HepG2 (cell line): ENCODE measurements at regions not wholly inside any gene's neighbourhood (a gene's known extent, or its start where the extent isn't known, plus 50 kb on each side); places are given as distances from the start of the nearest gene placed in this dataset.

Experiments used
- ATAC-seq: fragments of 200-7000 bp; cut with Tn5 transposase; 3 replicates; pipeline ENCODE4 v1.9.1; 2020; ENCODE audit warnings: mild to moderate bottlenecking, moderate library complexity
- BruUV-seq: library from RNA; stranded (reverse); fragments of 400-500 nt; replicated peaks from 2 replicates; lab custom pipeline; 2021; lab: Mats Ljungman, UMichigan
- CTCF ChIA-PET: fragments of 300-600 bp; formaldehyde crosslinking; extraction: SDS; loops from one replicate; lab custom pipeline; 2021; ENCODE audit warnings: low total read pairs, inconsistent platforms, low intra/inter-chr PET ratio; lab: Yijun Ruan, JAX
- POLR2A ChIA-PET: fragments of 350-600 bp; sonication (Branson Sonifier 250); formaldehyde crosslinking; loops from one replicate; lab custom pipeline; 2020; ENCODE audit warnings: antibody characterized with exemption, inconsistent platforms; lab: Yijun Ruan, JAX
- DNase-seq: peaks from one replicate; pipeline ENCODE4 v3.0.0-alpha.2; 2015; ENCODE audit warnings: low spot score
- FAIRE-seq: peaks from 3 replicates; lab custom pipeline; 2011; peaks lifted over from hg19 to GRCh38; lab: Jason Lieb, UNC
- H2AFZ ChIP-seq: one replicate; pipeline ENCODE4 v1.6.1; 2011; ENCODE audit warnings: low read length, inconsistent platforms
- H3K27ac ChIP-seq: fragments of 300-600 bp; 3 replicates; pipeline ENCODE4 v1.8.0; 2011; ENCODE audit warnings: mixed run types, mild to moderate bottlenecking, mixed read lengths, low read length, inconsistent platforms; ENCODE audit not compliant: insufficient read depth; ENCODE audit errors: extremely low read length
- H3K27me3 ChIP-seq, 2 experiments: fragments of 200-600 bp in 1 of 2; 2 replicates in 1 of 2; 3 replicates in 1 of 2; pipeline versions ENCODE4 v1.6.0 to v1.8.0; 2011; ENCODE audit warnings: low read length in 2 of 2, mild to moderate bottlenecking in 2 of 2, moderate library complexity in 2 of 2, inconsistent platforms in 1 of 2; ENCODE audit not compliant: insufficient read depth in 2 of 2, control insufficient read depth in 1 of 2
- H3K36me3 ChIP-seq, 2 experiments: fragments of 200-600 bp in 1 of 2; replicated peaks in 1 of 2; 2 replicates in 1 of 2; 3 replicates in 1 of 2; pipeline versions ENCODE4 v1.5.1 to v1.8.0; 2011; ENCODE audit warnings: low read length in 2 of 2, inconsistent platforms in 1 of 2; ENCODE audit not compliant: insufficient read depth in 2 of 2, control insufficient read depth in 1 of 2
- H3K4me1 ChIP-seq: 2 replicates; pipeline ENCODE4 v1.5.1; 2012; ENCODE audit warnings: low read length, inconsistent platforms; ENCODE audit not compliant: insufficient read depth
- H3K4me2 ChIP-seq: 2 replicates; pipeline ENCODE4 v1.6.0; 2011; ENCODE audit warnings: low read depth, low read length, inconsistent platforms
- H3K4me3 ChIP-seq, 3 experiments: fragments of 200-600 bp in 1 of 3; sonication (generic), shearing (Covaris generic) in 1 of 3; replicated peaks in 1 of 3; 2 replicates each; pipeline ENCODE4 v1.5.1; 2011 to 2016; ENCODE audit warnings: low read length in 3 of 3, inconsistent platforms in 2 of 3, low read depth in 2 of 3, mild to moderate bottlenecking in 2 of 3, control low read depth in 1 of 3, mixed read lengths in 1 of 3; ENCODE audit not compliant: insufficient read depth in 1 of 3
- H3K79me2 ChIP-seq: one replicate; pipeline ENCODE4 v1.6.1; 2011; ENCODE audit warnings: low read length, inconsistent platforms; ENCODE audit not compliant: insufficient read depth
- H3K9ac ChIP-seq: 2 replicates; pipeline ENCODE4 v1.6.0; 2011; ENCODE audit warnings: mild to moderate bottlenecking, low read depth, low read length, inconsistent platforms; ENCODE audit not compliant: insufficient read depth
- H3K9me3 ChIP-seq: 2 replicates; pipeline ENCODE4 v1.5.1; 2012; ENCODE audit warnings: mild to moderate bottlenecking, low read length
- H4K20me1 ChIP-seq: 2 replicates; pipeline ENCODE4 v1.6.0; 2011; ENCODE audit warnings: inconsistent platforms, mild to moderate bottlenecking, low read length, moderate library complexity; ENCODE audit not compliant: insufficient read depth
- BHLHE40 ChIP-seq: IDR thresholded peaks from 2 replicates; pipeline ENCODE4 v1.6.1; 2011; ENCODE audit warnings: low read length, improper control_type of control experiment
- E2F1 ChIP-seq: sonication (generic); formaldehyde crosslinking; IDR thresholded peaks from 2 replicates; pipeline ENCODE4 v1.5.0; 2020; ENCODE audit warnings: missing genetic modification reagents
- GABPB1 ChIP-seq: IDR thresholded peaks from 2 replicates; pipeline ENCODE4 v1.6.1; 2016; ENCODE audit warnings: mild to moderate bottlenecking, missing genetic modification reagents, moderate library complexity, missing compliant biosample characterization
- IRF1 ChIP-seq: sonication (generic); formaldehyde crosslinking; IDR thresholded peaks from 2 replicates; pipeline ENCODE4 v1.4.0; 2020; ENCODE audit warnings: low read depth, mild to moderate bottlenecking, missing genetic modification reagents
- MED1 ChIP-seq: sonication (generic); formaldehyde crosslinking; IDR thresholded peaks from 2 replicates; pipeline ENCODE4 v1.4.0; 2020; ENCODE audit warnings: missing genetic modification reagents
- MTA3 ChIP-seq: sonication (generic); formaldehyde crosslinking; IDR thresholded peaks from 2 replicates; pipeline ENCODE4 v1.4.0; 2020; ENCODE audit warnings: missing genetic modification reagents
- NFE2L2 ChIP-seq: fragments of 150-350 bp; IDR thresholded peaks from 2 replicates; pipeline ENCODE4 v1.6.1; 2014; ENCODE audit warnings: low read length
- SOX6 ChIP-seq, 2 experiments: fragments of 450-650 bp in 1 of 2; sonication (generic) in 1 of 2; formaldehyde crosslinking in 1 of 2; IDR thresholded peaks; 2 replicates each; pipeline versions ENCODE4 v1.4.0 to v1.6.1; 2017 to 2020; ENCODE audit warnings: antibody characterized with exemption in 1 of 2, mild to moderate bottlenecking in 1 of 2, missing genetic modification reagents in 1 of 2
- SUZ12 ChIP-seq: fragments of 150-350 bp; IDR thresholded peaks from 2 replicates; pipeline ENCODE4 v1.6.1; 2014; ENCODE audit warnings: low read depth, low read length
- YEATS4 ChIP-seq: sonication (generic); formaldehyde crosslinking; IDR thresholded peaks from 2 replicates; pipeline ENCODE4 v1.4.0; 2020; ENCODE audit warnings: missing genetic modification reagents, borderline replicate concordance
- ZBTB38 ChIP-seq: sonication (generic); formaldehyde crosslinking; IDR thresholded peaks from 2 replicates; pipeline ENCODE4 v1.5.1; 2020; ENCODE audit warnings: mild to moderate bottlenecking, missing genetic modification reagents
- ZC3H4 ChIP-seq: sonication (generic); formaldehyde crosslinking; IDR thresholded peaks from 2 replicates; pipeline ENCODE4 v1.4.0; 2020; ENCODE audit warnings: missing genetic modification reagents, borderline replicate concordance
- ZNF101 ChIP-seq: sonication (generic); formaldehyde crosslinking; IDR thresholded peaks from 2 replicates; pipeline ENCODE4 v1.4.0; 2020; ENCODE audit warnings: mild to moderate bottlenecking, low read depth, missing genetic modification reagents, borderline replicate concordance
- ZNF207 ChIP-seq: fragments of 450-650 bp; IDR thresholded peaks from 2 replicates; pipeline ENCODE4 v1.6.1; 2016; ENCODE audit warnings: antibody characterized with exemption, borderline replicate concordance
- ZNF230 ChIP-seq: sonication (generic); formaldehyde crosslinking; IDR thresholded peaks from 2 replicates; pipeline ENCODE4 v1.4.0; 2020; ENCODE audit warnings: mild to moderate bottlenecking, missing genetic modification reagents
- ZNF326 ChIP-seq: sonication (generic); formaldehyde crosslinking; IDR thresholded peaks from 2 replicates; pipeline ENCODE4 v1.4.0; 2020; ENCODE audit warnings: missing genetic modification reagents, borderline replicate concordance
- ZNF33B ChIP-seq: sonication (generic); formaldehyde crosslinking; IDR thresholded peaks from 2 replicates; pipeline ENCODE4 v1.5.1; 2020; ENCODE audit warnings: mild to moderate bottlenecking, missing genetic modification reagents
- ZNF589 ChIP-seq: sonication (generic); formaldehyde crosslinking; conservative IDR thresholded peaks from 2 replicates; pipeline ENCODE4 v1.8.0; 2022; ENCODE audit warnings: mild to moderate bottlenecking, moderate library complexity, missing genetic modification reagents
- ZNF674 ChIP-seq: sonication (generic); formaldehyde crosslinking; IDR thresholded peaks from 2 replicates; pipeline ENCODE4 v1.5.0; 2020; ENCODE audit warnings: low read depth, mild to moderate bottlenecking, missing genetic modification reagents
- ZNF782 ChIP-seq: sonication (generic); formaldehyde crosslinking; IDR thresholded peaks from 2 replicates; pipeline ENCODE4 v1.4.0; 2020; ENCODE audit warnings: missing genetic modification reagents, mild to moderate bottlenecking, borderline replicate concordance
- ZNF841 ChIP-seq: sonication (generic); formaldehyde crosslinking; IDR thresholded peaks from 2 replicates; pipeline ENCODE4 v1.8.1; 2023; ENCODE audit warnings: missing genetic modification reagents, borderline replicate concordance
- WGBS: methylation state at CpG from one replicate; pipeline ENCODE4 v1.1.6; 2017; ENCODE audit warnings: low lambda C conversion rate; 5-methylcytosine and 5-hydroxymethylcytosine counted together
- in situ Hi-C: cut with HindIII; loops from 2 replicates; pipeline ENCODE4 v1.10.0; 2017; ENCODE audit warnings: low pct_unique_long_range_greater_than_20kb; ENCODE audit not compliant: extremely low pct_ligation_motif_present
- intact Hi-C: fragments of 100-400 bp; cut with micrococcal nuclease; formaldehyde crosslinking; loops from one replicate; pipeline ENCODE4 v1.10.0; 2022; ENCODE audit not compliant: unreplicated experiment
- TF ChIP-seq, protein P1 (sequence below): sonication (generic); formaldehyde crosslinking; IDR thresholded peaks from 2 replicates; pipeline ENCODE4 v1.4.0; 2020; ENCODE audit warnings: missing genetic modification reagents
- TF ChIP-seq, protein P2 (sequence below): sonication (generic); formaldehyde crosslinking; IDR thresholded peaks from 2 replicates; pipeline ENCODE4 v1.5.1; 2020; ENCODE audit warnings: missing genetic modification reagents, mild to moderate bottlenecking, borderline replicate concordance

- TF ChIP-seq E2F1 (CRISPR knock-in tag): no peak
- TF ChIP-seq ZNF33B: no peak
- TF ChIP-seq BHLHE40: no peak
- TF ChIP-seq ZNF589 (CRISPR knock-in tag): no peak
- no peak for TF ChIP-seq MTA3 (CRISPR knock-in tag)
- no peak for TF ChIP-seq GABPB1
- TF ChIP-seq SOX6 (IDR thresholded peaks at IDR 0.05): no peak
- TF ChIP-seq SOX6 (CRISPR knock-in tag; IDR thresholded peaks at IDR 0.05): no peak
- TF ChIP-seq ZNF230: no peak
- TF ChIP-seq ZNF782 (CRISPR knock-in tag): no peak
- TF ChIP-seq NFE2L2: no peak
- TF ChIP-seq SUZ12: no peak
- TF ChIP-seq ZNF207: no peak
- no peak for TF ChIP-seq ZBTB38 (CRISPR knock-in tag)
- TF ChIP-seq, all 625 proteins: peak for 0
These were observed 56.8 kb upstream of the EMCN start (continued) for GRCh38 chr4:100574607-100575006.

DNA sequence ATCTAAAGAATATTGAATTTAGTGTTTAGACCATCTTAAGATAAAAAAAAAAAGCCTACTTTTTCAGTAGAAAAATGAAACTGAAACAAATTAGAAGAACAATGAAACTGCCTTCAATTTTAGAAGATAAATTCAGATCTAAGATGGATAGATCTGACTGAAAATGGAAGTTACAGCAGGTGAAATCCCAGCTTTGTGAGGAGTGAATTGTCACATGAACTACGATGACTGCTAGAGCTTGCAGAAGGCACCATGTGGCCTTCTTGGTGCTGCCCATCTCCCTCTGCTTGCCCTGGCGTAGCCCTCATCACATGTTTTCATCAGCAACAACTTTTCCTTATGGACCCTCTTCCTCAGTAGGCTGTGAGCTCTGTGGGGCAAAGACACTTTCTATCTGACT is 51.4 kb upstream of the EMCN start:
- H3K9ac ChIP-seq: no peak overlapping the region
- intact Hi-C loops (no loop called here), in situ Hi-C loops (no loop called here)
- H3K9me3 ChIP-seq: no peaks in the 10 kb centered on the region
- POLR2A ChIA-PET: no interaction called here
- CTCF ChIA-PET: no interaction called here
- H3K4me1 ChIP-seq: no peaks in the 10 kb centered on the region
- no peaks in the 10 kb centered on the region for H3K36me3 ChIP-seq
- WGBS: 0% methylated on average over 1 of the region's 2 CpGs
- no peaks in the 10 kb centered on the region for H3K27me3 ChIP-seq
- no peak overlapping the region for H2AFZ ChIP-seq
- no peak overlapping the region for H3K4me3 ChIP-seq
- BruUV-seq: no TSS peak
- ATAC-seq (no peak), FAIRE-seq (no peak)
- no peak for TF ChIP-seq ZC3H4 (CRISPR knock-in tag)
- no peak for TF ChIP-seq ZNF101
- TF ChIP-seq, protein P1, sequence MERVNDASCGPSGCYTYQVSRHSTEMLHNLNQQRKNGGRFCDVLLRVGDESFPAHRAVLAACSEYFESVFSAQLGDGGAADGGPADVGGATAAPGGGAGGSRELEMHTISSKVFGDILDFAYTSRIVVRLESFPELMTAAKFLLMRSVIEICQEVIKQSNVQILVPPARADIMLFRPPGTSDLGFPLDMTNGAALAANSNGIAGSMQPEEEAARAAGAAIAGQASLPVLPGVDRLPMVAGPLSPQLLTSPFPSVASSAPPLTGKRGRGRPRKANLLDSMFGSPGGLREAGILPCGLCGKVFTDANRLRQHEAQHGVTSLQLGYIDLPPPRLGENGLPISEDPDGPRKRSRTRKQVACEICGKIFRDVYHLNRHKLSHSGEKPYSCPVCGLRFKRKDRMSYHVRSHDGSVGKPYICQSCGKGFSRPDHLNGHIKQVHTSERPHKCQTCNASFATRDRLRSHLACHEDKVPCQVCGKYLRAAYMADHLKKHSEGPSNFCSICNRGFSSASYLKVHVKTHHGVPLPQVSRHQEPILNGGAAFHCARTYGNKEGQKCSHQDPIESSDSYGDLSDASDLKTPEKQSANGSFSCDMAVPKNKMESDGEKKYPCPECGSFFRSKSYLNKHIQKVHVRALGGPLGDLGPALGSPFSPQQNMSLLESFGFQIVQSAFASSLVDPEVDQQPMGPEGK (CRISPR knock-in tag): no peak
- no peak for TF ChIP-seq ZNF674
- TF ChIP-seq ZNF841 (CRISPR knock-in tag): no peak
- TF ChIP-seq ZNF326 (CRISPR knock-in tag): no peak
- no peak for TF ChIP-seq MED1 (CRISPR knock-in tag)
- TF ChIP-seq YEATS4 (CRISPR knock-in tag): no peak
- TF ChIP-seq IRF1 (CRISPR knock-in tag): no peak
- TF ChIP-seq, protein P2, sequence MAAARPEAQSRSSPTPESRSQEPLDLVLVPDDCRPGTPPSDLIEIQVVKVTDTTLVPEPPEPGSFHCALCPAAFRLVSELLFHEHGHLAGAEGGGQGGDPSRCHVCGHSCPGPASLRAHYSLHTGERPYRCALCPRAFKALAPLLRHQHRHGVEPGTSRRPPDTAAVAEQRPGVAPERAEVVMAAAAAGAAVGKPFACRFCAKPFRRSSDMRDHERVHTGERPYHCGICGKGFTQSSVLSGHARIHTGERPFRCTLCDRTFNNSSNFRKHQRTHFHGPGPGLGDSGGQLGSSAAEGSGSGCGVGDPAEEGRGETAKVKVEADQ (CRISPR knock-in tag): no peak
- TF ChIP-seq, all 625 proteins: peak for 0
- no peaks in the 10 kb centered on the region for H3K79me2 ChIP-seq
- no peak overlapping the region for H3K4me2 ChIP-seq
- no peak for DNase-seq
- H4K20me1 ChIP-seq: no peaks in the 10 kb centered on the region
- H3K27ac ChIP-seq: no peak overlapping the region
